B cell (primary cell): ENCODE measurements at regions not wholly inside any gene's neighbourhood (a gene's known extent, or its start where the extent isn't known, plus 50 kb on each side); places are given as distances from the start of the nearest gene placed in this dataset.

Source experiments
- ATAC-seq: fragments of 200-7000 bp; cut with Tn5 transposase; one replicate; pipeline ENCODE4 v1.10.0; 2021; ENCODE audit warnings: low read depth, mild to moderate bottlenecking, moderate number of reproducible peaks, moderate library complexity
- CTCF ChIA-PET: fragments of 350-600 bp; sonication (Branson Sonifier 250); formaldehyde crosslinking; loops from one replicate; lab custom pipeline; 2021; ENCODE audit warnings: antibody characterized with exemption, inconsistent platforms; lab: Charles Lee
- POLR2A ChIA-PET: fragments of 350-600 bp; sonication (Branson Sonifier 250); formaldehyde crosslinking; loops from one replicate; lab custom pipeline; 2021; ENCODE audit warnings: antibody characterized with exemption; lab: Charles Lee
- DNase-seq: peaks from one replicate; pipeline ENCODE4 v3.0.0; 2013
- H2AFZ ChIP-seq: 2 replicates; pipeline ENCODE4 v1.6.1; 2012; ENCODE audit warnings: mild to moderate bottlenecking, low read depth, low read length; ENCODE audit not compliant: insufficient read depth, poor library complexity, severe bottlenecking
- H3K27ac ChIP-seq, 2 donors: 1 replicate in 1 of 2; 2 replicates in 1 of 2; pipeline ENCODE4 v1.5.1; 2012 to 2013; ENCODE audit warnings: low read length in 2 of 2, mild to moderate bottlenecking in 2 of 2, moderate library complexity in 1 of 2
- H3K27me3 ChIP-seq, 4 experiments: fragments of 200-600 bp in 1 of 4; sonication (generic) in 1 of 4; replicated peaks in 1 of 4; 1 replicate in 2 of 4; 2 replicates in 2 of 4; pipeline versions ENCODE4 v1.6.1 to v1.7.0; 2013 to 2016; ENCODE audit warnings: low read length in 3 of 4, mild to moderate bottlenecking in 2 of 4, mixed read lengths in 1 of 4, moderate library complexity in 1 of 4; ENCODE audit not compliant: insufficient read depth in 4 of 4, control insufficient read depth in 3 of 4; ENCODE audit errors: control extremely low read depth in 1 of 4
- H3K36me3 ChIP-seq, 2 experiments: replicated peaks in 1 of 2; 1 replicate in 1 of 2; 2 replicates in 1 of 2; pipeline versions ENCODE4 v1.6.1 to v1.7.1; 2013; ENCODE audit warnings: low read length in 1 of 2; ENCODE audit not compliant: insufficient read depth in 2 of 2, control insufficient read depth in 1 of 2; ENCODE audit errors: control extremely low read depth in 1 of 2, extremely low read depth in 1 of 2
- H3K4me1 ChIP-seq, 2 donors: fragments of 200-600 bp in 1 of 2; sonication (generic) in 1 of 2; 1 replicate in 1 of 2; 2 replicates in 1 of 2; pipeline versions ENCODE4 v1.5.1 to v1.6.1; 2013 to 2017; ENCODE audit warnings: low read length in 2 of 2; ENCODE audit not compliant: control insufficient read depth in 2 of 2, insufficient read depth in 2 of 2
- H3K4me2 ChIP-seq: replicated peaks from 2 replicates; pipeline ENCODE3; 2012; ENCODE audit warnings: mild to moderate bottlenecking, low read depth, low read length; ENCODE audit not compliant: poor library complexity, severe bottlenecking
- H3K4me3 ChIP-seq, 5 experiments: fragments of 200-600 bp in 1 of 5; sonication (generic) in 1 of 5; 1 replicate in 3 of 5; 2 replicates in 2 of 5; pipeline versions ENCODE4 v1.5.1 to v1.7.0; 2011 to 2016; ENCODE audit warnings: low read length in 4 of 5, mild to moderate bottlenecking in 4 of 5, low read depth in 2 of 5, control low read depth in 1 of 5, moderate library complexity in 1 of 5; ENCODE audit not compliant: insufficient read depth in 1 of 5; ENCODE audit errors: control extremely low read depth in 1 of 5, extremely low read depth in 1 of 5
- H3K79me2 ChIP-seq: fragments of 200-600 bp; sonication (generic); one replicate; pipeline ENCODE4 v1.6.0; 2016; ENCODE audit warnings: low read length; ENCODE audit not compliant: control insufficient read depth, insufficient read depth
- H3K9ac ChIP-seq: fragments of 200-600 bp; sonication (generic); 2 replicates; pipeline ENCODE4 v1.6.1; 2017; ENCODE audit warnings: mild to moderate bottlenecking, low read length, moderate library complexity
- H3K9me3 ChIP-seq, 3 donors: one replicate each; pipeline versions ENCODE4 v1.6.1 to v1.7.1; 2013; ENCODE audit warnings: low read length in 2 of 3; ENCODE audit not compliant: control insufficient read depth in 2 of 3, insufficient read depth in 1 of 3; ENCODE audit errors: control extremely low read depth in 1 of 3
- H4K20me1 ChIP-seq: 2 replicates; pipeline ENCODE4 v1.6.0; 2012; ENCODE audit warnings: mild to moderate bottlenecking, low read length; ENCODE audit not compliant: insufficient read depth, control insufficient read depth, poor library complexity, severe bottlenecking
- H3K27ac Mint-ChIP-seq: one replicate; pipeline ENCODE4 v1.8.0; 2021; ENCODE audit warnings: mixed read lengths
- H3K27me3 Mint-ChIP-seq: one replicate; pipeline ENCODE4 v1.8.0; 2021; ENCODE audit warnings: mixed read lengths
- H3K4me1 Mint-ChIP-seq: one replicate; pipeline ENCODE4 v1.8.0; 2021; ENCODE audit warnings: mixed read lengths
- H3K4me3 Mint-ChIP-seq: one replicate; pipeline ENCODE4 v1.8.0; 2021; ENCODE audit warnings: mixed read lengths
- H3K9me3 Mint-ChIP-seq: one replicate; pipeline ENCODE4 v1.8.0; 2022; ENCODE audit warnings: mixed read lengths; ENCODE audit not compliant: insufficient read depth
- CTCF ChIP-seq: fragments of 200-600 bp; IDR thresholded peaks from one replicate; pipeline ENCODE4 v1.8.0; 2022; ENCODE audit warnings: antibody characterized with exemption, mild to moderate bottlenecking
- EZH2 ChIP-seq: IDR thresholded peaks from 2 replicates; pipeline ENCODE4 v1.6.1; 2012; ENCODE audit warnings: borderline replicate concordance, low read depth, mild to moderate bottlenecking, moderate library complexity, low read length; ENCODE audit not compliant: insufficient read depth, poor library complexity, severe bottlenecking
- WGBS: methylation state at CpG from one replicate; pipeline ENCODE4 v1.1.5; 2013; ENCODE audit warnings: missing lambda C conversion rate; ENCODE audit not compliant: insufficient coverage; 5-methylcytosine and 5-hydroxymethylcytosine counted together
- intact Hi-C: fragments of 100-400 bp; cut with micrococcal nuclease; formaldehyde crosslinking; loops from one replicate; pipeline ENCODE4 v1.10.0; 2022

GRCh38 chr2:236894791-236895190, 190.9 kb upstream of the COPS8 start:
- H3K79me2 ChIP-seq: no peaks in the 10 kb centered on the region
- CTCF ChIA-PET: no interaction called here
- Mint-ChIP-seq H3K27ac (no peak overlapping the region), H3K4me1 (no peaks in the 10 kb centered on the region), H3K9me3 (no peaks in the 10 kb centered on the region), H3K4me3 (no peak overlapping the region), H3K27me3 (peaks cover 19% of the 10 kb centered on the region)
- ATAC-seq (no peak), DNase-seq (no peak)
- H4K20me1 ChIP-seq: no peaks in the 10 kb centered on the region
- no peak overlapping the region for H3K27ac ChIP-seq
- H3K9me3 ChIP-seq: no peaks in the 10 kb centered on the region
- no peak overlapping the region for H3K4me3 ChIP-seq
- H3K27me3 ChIP-seq: peaks cover 0 to 2% (median 0%) of the 10 kb centered on the region in 4 experiments
- no peaks in the 10 kb centered on the region for H3K4me1 ChIP-seq
- TF ChIP-seq CTCF (no peak), EZH2 (no peak)
- H2AFZ ChIP-seq: no peak overlapping the region
- no peaks in the 10 kb centered on the region for H3K36me3 ChIP-seq
- 72% methylated on average over 2 of the region's 6 CpGs for WGBS
- H3K9ac ChIP-seq: no peak overlapping the region
- intact Hi-C loops: no loop called here
- H3K4me2 ChIP-seq: no peak overlapping the region
- POLR2A ChIA-PET: no interaction called here

- TF ChIP-seq EZH2 (no peak), CTCF (no peak)
- Mint-ChIP-seq H3K4me1 (no peaks in the 10 kb centered on the region), H3K27me3 (peaks cover 19% of the 10 kb centered on the region), H3K4me3 (no peak overlapping the region), H3K9me3 (no peaks in the 10 kb centered on the region), H3K27ac (no peak overlapping the region)
- Histone ChIP-seq H3K4me1 (no peaks in the 10 kb centered on the region), H3K27me3 (peaks cover 0 to 2% (median 0%) of the 10 kb centered on the region in 4 experiments), H4K20me1 (no peaks in the 10 kb centered on the region), H3K9ac (no peak overlapping the region), H3K4me2 (no peak overlapping the region), H3K4me3 (no peak overlapping the region), H2AFZ (no peak overlapping the region), H3K79me2 (no peaks in the 10 kb centered on the region), H3K9me3 (no peaks in the 10 kb centered on the region), H3K36me3 (no peaks in the 10 kb centered on the region), H3K27ac (no peak overlapping the region)
- ChIA-PET POLR2A (no interaction called here), CTCF (no interaction called here)
- WGBS: 100% methylated on average over 1 of the region's 3 CpGs
- ATAC-seq (no peak), DNase-seq (no peak)
- intact Hi-C loops: no loop called here
Observed at GRCh38 chr2:236895497-236895896, 190.2 kb upstream of the COPS8 start.
